A673 (cell line): ENCODE measurements at regions not wholly inside any gene's neighbourhood (a gene's known extent, or its start where the extent isn't known, plus 50 kb on each side); places are given as distances from the start of the nearest gene placed in this dataset.

Experiments
- BruUV-seq: library from RNA; stranded (reverse); fragments of 400-500 nt; replicated peaks from 2 replicates; lab custom pipeline; 2021; lab: Mats Ljungman, UMichigan
- CTCF ChIA-PET: fragments of 300-600 bp; sonication (Branson Sonifier 250); formaldehyde crosslinking; loops from one replicate; lab custom pipeline; 2022; ENCODE audit warnings: antibody characterized with exemption; lab: Charles Lee
- POLR2A ChIA-PET: fragments of 300-600 bp; sonication (Branson Sonifier 250); formaldehyde crosslinking; loops from one replicate; lab custom pipeline; 2022; ENCODE audit warnings: antibody characterized with exemption; ENCODE audit not compliant: low non-redundant PET; lab: Charles Lee
- DNase-seq: peaks from one replicate; pipeline ENCODE4 v3.0.0-alpha.2; 2015; ENCODE audit warnings: low spot score
- H3K27ac ChIP-seq: fragments of 200-600 bp; sonication (generic); 2 replicates; pipeline ENCODE4 v1.5.1; 2016; ENCODE audit warnings: mixed run types, low read depth, mild to moderate bottlenecking, mixed read lengths, antibody characterized with exemption, low read length; ENCODE audit not compliant: poor library complexity, severe bottlenecking
- H3K27me3 ChIP-seq: fragments of 200-600 bp; sonication (generic); replicated peaks from 2 replicates; pipeline ENCODE4 v1.6.1; 2017; ENCODE audit warnings: mixed run types, low read depth, mild to moderate bottlenecking, mixed read lengths, antibody characterized with exemption, low read length; ENCODE audit not compliant: insufficient read depth, poor library complexity
- H3K36me3 ChIP-seq: fragments of 200-600 bp; sonication (generic); 2 replicates; pipeline ENCODE4 v1.6.1; 2016; ENCODE audit warnings: mixed run types, mild to moderate bottlenecking, mixed read lengths, antibody characterized with exemption, low read length; ENCODE audit not compliant: insufficient read depth, poor library complexity, severe bottlenecking
- H3K4me1 ChIP-seq: fragments of 200-600 bp; sonication (generic); 2 replicates; pipeline ENCODE4 v1.6.1; 2017; ENCODE audit warnings: mixed run types, mild to moderate bottlenecking, mixed read lengths, antibody characterized with exemption, low read length; ENCODE audit not compliant: insufficient read depth, poor library complexity, severe bottlenecking
- H3K4me3 ChIP-seq: fragments of 200-600 bp; sonication (generic); 2 replicates; pipeline ENCODE4 v1.5.1; 2016; ENCODE audit warnings: low read depth, mixed run types, mild to moderate bottlenecking, mixed read lengths, low read length; ENCODE audit not compliant: poor library complexity, severe bottlenecking
- H3K9me3 ChIP-seq: fragments of 200-600 bp; sonication (generic); 2 replicates; pipeline ENCODE4 v1.6.1; 2016; ENCODE audit warnings: mixed run types, low read depth, mild to moderate bottlenecking, mixed read lengths, antibody characterized with exemption, low read length; ENCODE audit not compliant: poor library complexity, severe bottlenecking
- EZH2 ChIP-seq: fragments of 200-600 bp; sonication (generic); IDR thresholded peaks from 2 replicates; pipeline ENCODE4 v1.6.1; 2017; ENCODE audit warnings: borderline replicate concordance, low read depth, mild to moderate bottlenecking, mixed read lengths, antibody characterized with exemption, low read length; ENCODE audit not compliant: poor library complexity, severe bottlenecking
- intact Hi-C: fragments of 100-400 bp; cut with micrococcal nuclease; formaldehyde crosslinking; loops from one replicate; pipeline ENCODE4 v1.10.0; 2022; ENCODE audit not compliant: unreplicated experiment
- TF ChIP-seq, protein P1 (sequence below): fragments of 300-800, 200-600 bp; sonication (generic); conservative IDR thresholded peaks from 2 replicates; pipeline ENCODE4 v1.5.1; 2017; ENCODE audit warnings: low read depth, mild to moderate bottlenecking, antibody characterized with exemption, low read length, moderate library complexity, mixed read lengths

GRCh38 chr7:81073931-81074251 lies 155.0 kb upstream of the SEMA3C start:
- H3K36me3 ChIP-seq = no peaks in the 10 kb centered on the region
- no peaks in the 10 kb centered on the region for H3K9me3 ChIP-seq
- no peaks in the 10 kb centered on the region for H3K27me3 ChIP-seq
- H3K4me1 ChIP-seq = no peaks in the 10 kb centered on the region
- no TSS peak for BruUV-seq
- ChIA-PET CTCF (no interaction called here), POLR2A (no interaction called here)
- no peak overlapping the region for H3K4me3 ChIP-seq
- TF ChIP-seq, protein P1, sequence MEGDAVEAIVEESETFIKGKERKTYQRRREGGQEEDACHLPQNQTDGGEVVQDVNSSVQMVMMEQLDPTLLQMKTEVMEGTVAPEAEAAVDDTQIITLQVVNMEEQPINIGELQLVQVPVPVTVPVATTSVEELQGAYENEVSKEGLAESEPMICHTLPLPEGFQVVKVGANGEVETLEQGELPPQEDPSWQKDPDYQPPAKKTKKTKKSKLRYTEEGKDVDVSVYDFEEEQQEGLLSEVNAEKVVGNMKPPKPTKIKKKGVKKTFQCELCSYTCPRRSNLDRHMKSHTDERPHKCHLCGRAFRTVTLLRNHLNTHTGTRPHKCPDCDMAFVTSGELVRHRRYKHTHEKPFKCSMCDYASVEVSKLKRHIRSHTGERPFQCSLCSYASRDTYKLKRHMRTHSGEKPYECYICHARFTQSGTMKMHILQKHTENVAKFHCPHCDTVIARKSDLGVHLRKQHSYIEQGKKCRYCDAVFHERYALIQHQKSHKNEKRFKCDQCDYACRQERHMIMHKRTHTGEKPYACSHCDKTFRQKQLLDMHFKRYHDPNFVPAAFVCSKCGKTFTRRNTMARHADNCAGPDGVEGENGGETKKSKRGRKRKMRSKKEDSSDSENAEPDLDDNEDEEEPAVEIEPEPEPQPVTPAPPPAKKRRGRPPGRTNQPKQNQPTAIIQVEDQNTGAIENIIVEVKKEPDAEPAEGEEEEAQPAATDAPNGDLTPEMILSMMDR = no peak
- no peak for TF ChIP-seq EZH2
- no peak for DNase-seq
- intact Hi-C loops = no loop called here
- no peak overlapping the region for H3K27ac ChIP-seq

- intact Hi-C loops = no loop called here
- no peak overlapping the region for H3K27ac ChIP-seq
- no peak overlapping the region for H3K4me3 ChIP-seq
- no peaks in the 10 kb centered on the region for H3K4me1 ChIP-seq
- H3K36me3 ChIP-seq = no peaks in the 10 kb centered on the region
- POLR2A ChIA-PET = interaction anchor here (0.6 kb wide), 1 partner anchor 237 kb away, joined by 3 read pairs; no protein-coding TSS in a partner anchor
- BruUV-seq = no TSS peak
- H3K9me3 ChIP-seq = no peaks in the 10 kb centered on the region
- no peaks in the 10 kb centered on the region for H3K27me3 ChIP-seq
- DNase-seq = no peak
- TF ChIP-seq EZH2 = no peak
- TF ChIP-seq, protein P1 = no peak
- CTCF ChIA-PET = no interaction called here
These were observed 152.1 kb upstream of the SEMA3C start for GRCh38 chr7:81070956-81071355.

DNA sequence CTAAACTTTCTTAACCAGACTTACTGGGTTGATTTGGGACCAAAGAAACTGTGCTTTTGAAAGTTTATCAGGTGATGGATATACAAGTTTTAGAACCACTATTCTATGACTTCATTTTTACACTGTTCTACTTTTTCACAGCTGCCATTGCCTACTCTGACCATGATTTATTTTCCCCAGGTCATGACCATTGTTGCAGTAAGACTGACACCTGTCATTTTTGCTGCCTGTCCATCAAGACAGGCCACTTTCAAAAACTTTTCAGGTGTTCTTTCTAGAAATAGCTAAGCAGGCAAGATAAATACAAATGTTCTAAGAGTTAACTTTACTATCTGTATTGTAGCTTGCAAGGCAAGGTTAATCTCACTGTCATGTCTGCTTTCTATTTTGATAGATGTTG lies 147.9 kb upstream of the SEMA3C start:
- intact Hi-C loops = no loop called here
- Histone ChIP-seq H3K9me3 (no peaks in the 10 kb centered on the region), H3K36me3 (no peaks in the 10 kb centered on the region), H3K27me3 (no peaks in the 10 kb centered on the region), H3K27ac (no peak overlapping the region), H3K4me3 (no peak overlapping the region), H3K4me1 (no peaks in the 10 kb centered on the region)
- ChIA-PET POLR2A (no interaction called here), CTCF (no interaction called here)
- no TSS peak for BruUV-seq
- TF ChIP-seq, protein P1 = no peak
- no peak for TF ChIP-seq EZH2
- no peak for DNase-seq
